K562 (cell line): ENCODE measurements at regions not wholly inside any gene's neighbourhood (a gene's known extent, or its start where the extent isn't known, plus 50 kb on each side); places are given as distances from the start of the nearest gene placed in this dataset.

Experiments used
- KAT8 ChIP-seq: fragments of 450-650 bp; IDR thresholded peaks from 2 replicates; pipeline ENCODE4 v1.6.1; 2016; ENCODE audit warnings: low read depth, mild to moderate bottlenecking
- LCOR ChIP-seq: sonication (generic); formaldehyde crosslinking; IDR thresholded peaks from 2 replicates; pipeline ENCODE4 v1.8.0; 2022; ENCODE audit warnings: mild to moderate bottlenecking, missing genetic modification reagents
- POLR2A ChIP-seq: fragments of 450-650 bp; conservative IDR thresholded peaks from 2 replicates; pipeline ENCODE4 v1.6.1; 2016
- PURB ChIP-seq: sonication (generic); formaldehyde crosslinking; IDR thresholded peaks from 2 replicates; pipeline ENCODE4 v1.9.0; 2021; ENCODE audit warnings: low read depth, mild to moderate bottlenecking, missing genetic modification reagents
- RNF2 ChIP-seq: sonication (generic); IDR thresholded peaks from 2 replicates; pipeline ENCODE4 v1.6.1; 2016
- SP2 ChIP-seq: IDR thresholded peaks from 2 replicates; pipeline ENCODE4 v1.6.1; 2011; ENCODE audit warnings: mild to moderate bottlenecking, low read depth, low read length, moderate library complexity; ENCODE audit not compliant: poor library complexity, severe bottlenecking; ENCODE audit errors: extremely low read depth
- ZBTB11 ChIP-seq, 3 experiments: fragments of 200-800 bp in 1 of 3; fragments of 250-450 bp in 1 of 3; fragments of 450-650 bp in 1 of 3; sonication (Bioruptor Pico) in 1 of 3; sonication (Bioruptor generic) in 1 of 3; formaldehyde crosslinking in 1 of 3; IDR thresholded peaks; 2 replicates each; pipeline versions ENCODE4 v1.6.1 to v1.8.0; 2016 to 2022; ENCODE audit warnings: mild to moderate bottlenecking in 2 of 3, missing genetic modification characterization in 2 of 3, missing compliant biosample characterization in 1 of 3, moderate library complexity in 1 of 3
- ZNF707 ChIP-seq: fragments of 250-450 bp; sonication (Bioruptor Pico); conservative IDR thresholded peaks from 2 replicates; pipeline ENCODE4 v1.8.0; 2022; ENCODE audit warnings: inconsistent platforms, mild to moderate bottlenecking, moderate library complexity
- TF ChIP-seq, protein P1 (sequence below), 3 experiments: IDR thresholded peaks in 2 of 3; conservative IDR thresholded peaks in 1 of 3; 2 replicates each; pipeline ENCODE4 v1.5.1; 2011 to 2012; ENCODE audit warnings: low read length in 3 of 3, mild to moderate bottlenecking in 3 of 3, control low read depth in 2 of 3, improper control_type of control experiment in 1 of 3, inconsistent platforms in 1 of 3, low read depth in 1 of 3, mixed read lengths in 1 of 3, moderate library complexity in 1 of 3; ENCODE audit not compliant: insufficient read depth in 2 of 3

DNA sequence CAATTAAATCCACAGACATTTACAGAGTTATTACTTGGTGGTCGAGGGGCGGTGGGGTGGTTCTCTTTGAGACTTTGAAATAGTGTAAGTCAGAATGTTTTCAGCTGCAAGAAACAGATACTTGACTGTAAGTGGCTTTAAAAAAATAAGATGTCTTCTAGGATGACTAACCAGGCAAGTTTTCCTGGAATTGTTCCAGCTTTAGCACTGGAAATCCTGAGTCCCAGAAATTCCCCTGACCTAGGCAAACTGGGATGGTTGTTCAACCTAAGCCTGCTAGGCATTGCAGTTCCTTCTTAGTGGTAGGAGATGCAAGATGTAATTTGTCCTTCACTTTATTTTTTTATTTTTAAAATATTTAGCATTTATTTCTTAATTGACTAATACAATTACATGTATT lies 169.5 kb upstream of the POC5 start:
- no peak for TF ChIP-seq ZBTB11 (CRISPR knock-in tag; IDR thresholded peaks at IDR 0.05)
- TF ChIP-seq SP2, result no peak
- no peak for TF ChIP-seq KAT8
- TF ChIP-seq POLR2A, result no peak
- no peak for TF ChIP-seq RNF2
- no peak for TF ChIP-seq ZNF707
- no peak for TF ChIP-seq LCOR (CRISPR knock-in tag)
- TF ChIP-seq PURB, result no peak
- TF ChIP-seq, protein P1, sequence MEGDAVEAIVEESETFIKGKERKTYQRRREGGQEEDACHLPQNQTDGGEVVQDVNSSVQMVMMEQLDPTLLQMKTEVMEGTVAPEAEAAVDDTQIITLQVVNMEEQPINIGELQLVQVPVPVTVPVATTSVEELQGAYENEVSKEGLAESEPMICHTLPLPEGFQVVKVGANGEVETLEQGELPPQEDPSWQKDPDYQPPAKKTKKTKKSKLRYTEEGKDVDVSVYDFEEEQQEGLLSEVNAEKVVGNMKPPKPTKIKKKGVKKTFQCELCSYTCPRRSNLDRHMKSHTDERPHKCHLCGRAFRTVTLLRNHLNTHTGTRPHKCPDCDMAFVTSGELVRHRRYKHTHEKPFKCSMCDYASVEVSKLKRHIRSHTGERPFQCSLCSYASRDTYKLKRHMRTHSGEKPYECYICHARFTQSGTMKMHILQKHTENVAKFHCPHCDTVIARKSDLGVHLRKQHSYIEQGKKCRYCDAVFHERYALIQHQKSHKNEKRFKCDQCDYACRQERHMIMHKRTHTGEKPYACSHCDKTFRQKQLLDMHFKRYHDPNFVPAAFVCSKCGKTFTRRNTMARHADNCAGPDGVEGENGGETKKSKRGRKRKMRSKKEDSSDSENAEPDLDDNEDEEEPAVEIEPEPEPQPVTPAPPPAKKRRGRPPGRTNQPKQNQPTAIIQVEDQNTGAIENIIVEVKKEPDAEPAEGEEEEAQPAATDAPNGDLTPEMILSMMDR (IDR thresholded peaks at IDR 0.05 in 2 of 3, conservative IDR thresholded peaks at IDR 0.05 in 1 of 3; ENCODE audit: insufficient read depth in 2 of 3, low read depth in 1 of 3, low read length in 3 of 3), result no peak
